ENCODE measurements at regions not wholly inside any gene's neighbourhood (a gene's known extent, or its start where the extent isn't known, plus 50 kb on each side); places are given as distances from the start of the nearest gene placed in this dataset.
"Not testable (repeated sequence)": the region's sequence is repeated elsewhere in the genome, so short reads cannot be mapped to it uniquely, and the experiment has no call there.

DNA sequence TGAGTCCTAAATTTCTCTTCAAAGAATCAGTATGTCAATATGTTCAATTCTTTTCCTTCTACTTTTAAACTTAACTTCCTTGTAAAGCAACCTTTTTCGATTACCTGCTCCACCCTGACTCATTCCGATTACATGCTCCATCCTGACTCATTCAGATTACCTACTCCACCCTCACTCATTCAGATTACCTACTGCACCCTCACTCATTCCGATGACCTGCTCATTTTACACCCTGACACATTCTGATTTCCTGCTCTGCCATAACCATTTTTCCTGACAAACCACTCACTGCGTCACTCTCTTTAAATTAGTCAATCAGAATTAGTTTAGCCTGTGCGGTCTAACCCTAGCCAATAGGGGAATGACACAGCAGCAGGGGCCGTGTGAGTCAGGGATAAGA, 83.9 kb upstream of the SHISA3 start:
- TF ChIP-seq, protein P1, sequence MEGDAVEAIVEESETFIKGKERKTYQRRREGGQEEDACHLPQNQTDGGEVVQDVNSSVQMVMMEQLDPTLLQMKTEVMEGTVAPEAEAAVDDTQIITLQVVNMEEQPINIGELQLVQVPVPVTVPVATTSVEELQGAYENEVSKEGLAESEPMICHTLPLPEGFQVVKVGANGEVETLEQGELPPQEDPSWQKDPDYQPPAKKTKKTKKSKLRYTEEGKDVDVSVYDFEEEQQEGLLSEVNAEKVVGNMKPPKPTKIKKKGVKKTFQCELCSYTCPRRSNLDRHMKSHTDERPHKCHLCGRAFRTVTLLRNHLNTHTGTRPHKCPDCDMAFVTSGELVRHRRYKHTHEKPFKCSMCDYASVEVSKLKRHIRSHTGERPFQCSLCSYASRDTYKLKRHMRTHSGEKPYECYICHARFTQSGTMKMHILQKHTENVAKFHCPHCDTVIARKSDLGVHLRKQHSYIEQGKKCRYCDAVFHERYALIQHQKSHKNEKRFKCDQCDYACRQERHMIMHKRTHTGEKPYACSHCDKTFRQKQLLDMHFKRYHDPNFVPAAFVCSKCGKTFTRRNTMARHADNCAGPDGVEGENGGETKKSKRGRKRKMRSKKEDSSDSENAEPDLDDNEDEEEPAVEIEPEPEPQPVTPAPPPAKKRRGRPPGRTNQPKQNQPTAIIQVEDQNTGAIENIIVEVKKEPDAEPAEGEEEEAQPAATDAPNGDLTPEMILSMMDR (IDR thresholded peaks at IDR 0.05), result not testable (repeated sequence)
- TF ChIP-seq, protein P2, sequence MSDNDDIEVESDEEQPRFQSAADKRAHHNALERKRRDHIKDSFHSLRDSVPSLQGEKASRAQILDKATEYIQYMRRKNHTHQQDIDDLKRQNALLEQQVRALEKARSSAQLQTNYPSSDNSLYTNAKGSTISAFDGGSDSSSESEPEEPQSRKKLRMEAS (CRISPR knock-in tag; IDR thresholded peaks at IDR 0.05), result not testable (repeated sequence)

Measured in WTC11 (cell line).